H1 (cell line): ENCODE measurements at regions not wholly inside any gene's neighbourhood (a gene's known extent, or its start where the extent isn't known, plus 50 kb on each side); places are given as distances from the start of the nearest gene placed in this dataset.

Experiments used
- CTCF ChIA-PET: fragments of 300-600 bp; sonication (Branson Sonifier 250); formaldehyde crosslinking; loops from one replicate; lab custom pipeline; 2021; ENCODE audit not compliant: partially characterized antibody; lab: Charles Lee
- POLR2A ChIA-PET: fragments of 300-600 bp; sonication (Branson Sonifier 250); formaldehyde crosslinking; loops from one replicate; lab custom pipeline; 2021; ENCODE audit warnings: inconsistent platforms; ENCODE audit not compliant: partially characterized antibody; lab: Charles Lee
- DNase-seq, 2 experiments: peaks; one replicate each; pipeline versions ENCODE4 v3.0.0 to v3.0.0-alpha.2; 2010 to 2022; ENCODE audit warnings: low spot score in 2 of 2, low read depth in 1 of 2, mixed read lengths in 1 of 2
- FAIRE-seq: peaks from 2 replicates; lab custom pipeline; 2011; peaks lifted over from hg19 to GRCh38; lab: Jason Lieb, UNC
- H2AFZ ChIP-seq: 2 replicates; pipeline ENCODE4 v1.8.1; 2012; ENCODE audit warnings: low read length, inconsistent platforms
- H2AK5ac ChIP-seq: 2 replicates; pipeline ENCODE4 v1.6.1; 2013; ENCODE audit warnings: low read depth, low read length
- H2BK120ac ChIP-seq: replicated peaks from 2 replicates; pipeline ENCODE3; 2013; ENCODE audit warnings: low read depth, low read length, inconsistent platforms
- H2BK12ac ChIP-seq: 2 replicates; pipeline ENCODE4 v1.6.1; 2013; ENCODE audit warnings: low read depth, low read length
- H2BK15ac ChIP-seq: 2 replicates; pipeline ENCODE4 v1.6.1; 2013; ENCODE audit warnings: low read length
- H2BK20ac ChIP-seq: 2 replicates; pipeline ENCODE4 v1.6.1; 2013; ENCODE audit warnings: low read length
- H2BK5ac ChIP-seq: 2 replicates; pipeline ENCODE4 v1.6.1; 2013; ENCODE audit warnings: low read depth, low read length
- H3K14ac ChIP-seq: 2 replicates; pipeline ENCODE4 v1.6.1; 2013; ENCODE audit warnings: inconsistent platforms; ENCODE audit not compliant: insufficient read length
- H3K18ac ChIP-seq: 2 replicates; pipeline ENCODE4 v1.6.1; 2013; ENCODE audit warnings: low read length; ENCODE audit errors: extremely low read depth
- H3K23ac ChIP-seq: 2 replicates; pipeline ENCODE4 v1.6.1; 2013; ENCODE audit warnings: inconsistent platforms; ENCODE audit not compliant: insufficient read length
- H3K23me2 ChIP-seq: 2 replicates; pipeline ENCODE4 v1.6.1; 2013; ENCODE audit warnings: low read depth, low read length
- H3K27ac ChIP-seq: 2 replicates; pipeline ENCODE4 v1.6.1; 2011; ENCODE audit warnings: low read depth, low read length, inconsistent platforms
- H3K27me3 ChIP-seq, 4 experiments: replicated peaks in 1 of 4; 1 replicate in 1 of 4; 2 replicates in 3 of 4; pipeline versions ENCODE4 v1.6.1 to v1.8.1; 2011 to 2013; ENCODE audit warnings: low read length in 3 of 4, mild to moderate bottlenecking in 3 of 4, inconsistent platforms in 2 of 4, mixed read lengths in 2 of 4, moderate library complexity in 1 of 4; ENCODE audit not compliant: control insufficient read depth in 3 of 4, insufficient read depth in 3 of 4; ENCODE audit errors: extremely low read depth in 1 of 4
- H3K36me3 ChIP-seq, 4 experiments: 2 replicates each; pipeline versions ENCODE4 v1.6.1 to v1.8.1; 2011 to 2013; ENCODE audit warnings: mild to moderate bottlenecking in 4 of 4, low read length in 3 of 4, moderate library complexity in 2 of 4, control low read depth in 1 of 4, inconsistent platforms in 1 of 4; ENCODE audit not compliant: insufficient read depth in 4 of 4, control insufficient read depth in 2 of 4
- H3K4ac ChIP-seq: replicated peaks from 2 replicates; pipeline ENCODE3; 2013; ENCODE audit warnings: low read length, low read depth, mixed read lengths, inconsistent platforms; ENCODE audit not compliant: insufficient read length
- H3K4me1 ChIP-seq, 4 experiments: replicated peaks in 1 of 4; 1 replicate in 1 of 4; 2 replicates in 3 of 4; pipeline versions ENCODE4 v1.6.1 to v1.8.1; 2011 to 2013; ENCODE audit warnings: low read length in 3 of 4, inconsistent platforms in 2 of 4, mixed read lengths in 1 of 4; ENCODE audit not compliant: insufficient read depth in 4 of 4, control insufficient read depth in 3 of 4
- H3K4me2 ChIP-seq, 2 experiments: 2 replicates each; pipeline versions ENCODE4 v1.6.1 to v1.8.1; 2011 to 2013; ENCODE audit warnings: low read depth in 2 of 2, low read length in 2 of 2, control low read depth in 1 of 2, inconsistent platforms in 1 of 2, mild to moderate bottlenecking in 1 of 2; ENCODE audit not compliant: insufficient read depth in 1 of 2
- H3K4me3 ChIP-seq, 4 experiments: fragments of 200-600, 300-600 bp in 1 of 4; sonication (generic), shearing (Covaris generic), sonication (Bioruptor Twin) in 1 of 4; 2 replicates each; pipeline versions ENCODE4 v1.5.1 to v1.8.1; 2011 to 2016; ENCODE audit warnings: low read length in 4 of 4, low read depth in 3 of 4, control low read depth in 2 of 4, inconsistent platforms in 2 of 4, mild to moderate bottlenecking in 2 of 4, mixed read lengths in 1 of 4, moderate library complexity in 1 of 4; ENCODE audit not compliant: insufficient read depth in 2 of 4; ENCODE audit errors: extremely low read depth in 1 of 4
- H3K56ac ChIP-seq: replicated peaks from 2 replicates; pipeline ENCODE3; 2013; ENCODE audit warnings: low read depth, mild to moderate bottlenecking, mixed read lengths, low read length, inconsistent platforms; ENCODE audit not compliant: insufficient read length
- H3K79me1 ChIP-seq: 2 replicates; pipeline ENCODE4 v1.6.1; 2013; ENCODE audit warnings: low read depth, low read length, control low read depth
- H3K79me2 ChIP-seq, 2 experiments: 2 replicates each; pipeline versions ENCODE4 v1.6.1 to v1.8.1; 2012 to 2013; ENCODE audit warnings: low read length in 2 of 2, mild to moderate bottlenecking in 2 of 2, inconsistent platforms in 1 of 2; ENCODE audit not compliant: insufficient read depth in 2 of 2, control insufficient read depth in 1 of 2
- H3K9ac ChIP-seq, 4 experiments: replicated peaks in 1 of 4; 1 replicate in 1 of 4; 2 replicates in 3 of 4; pipeline versions ENCODE4 v1.6.1 to v1.8.1; 2011 to 2013; ENCODE audit warnings: low read depth in 3 of 4, low read length in 3 of 4, control low read depth in 2 of 4, mild to moderate bottlenecking in 2 of 4, moderate library complexity in 2 of 4, inconsistent platforms in 1 of 4; ENCODE audit errors: extremely low read depth in 1 of 4
- H3K9me3 ChIP-seq, 2 experiments: 2 replicates each; pipeline versions ENCODE4 v1.6.1 to v1.8.1; 2012 to 2013; ENCODE audit warnings: mild to moderate bottlenecking in 2 of 2, moderate library complexity in 2 of 2, control low read depth in 1 of 2, inconsistent platforms in 1 of 2, low read depth in 1 of 2, low read length in 1 of 2, mixed read lengths in 1 of 2; ENCODE audit not compliant: insufficient read depth in 2 of 2
- H4K20me1 ChIP-seq, 2 experiments: replicated peaks in 1 of 2; 2 replicates each; pipeline versions ENCODE3 to v1.8.1; 2011 to 2013; ENCODE audit warnings: inconsistent platforms in 2 of 2, low read length in 2 of 2, mild to moderate bottlenecking in 1 of 2; ENCODE audit not compliant: insufficient read depth in 2 of 2, control insufficient read depth in 1 of 2
- H4K5ac ChIP-seq: 2 replicates; pipeline ENCODE4 v1.6.1; 2013; ENCODE audit warnings: low read length, low read depth, mixed read lengths, inconsistent platforms; ENCODE audit not compliant: insufficient read length
- H4K8ac ChIP-seq: 2 replicates; pipeline ENCODE4 v1.8.0; 2013; ENCODE audit warnings: mild to moderate bottlenecking, moderate library complexity, low read length, inconsistent platforms; ENCODE audit not compliant: insufficient read depth; ENCODE audit errors: extremely low read depth
- H4K91ac ChIP-seq: replicated peaks from 2 replicates; pipeline ENCODE3; 2013; ENCODE audit warnings: low read length, mixed read lengths, inconsistent platforms; ENCODE audit not compliant: insufficient read length
- BACH1 ChIP-seq: IDR thresholded peaks from 2 replicates; pipeline ENCODE4 v1.6.1; 2012; ENCODE audit warnings: low read length, improper control_type of control experiment
- GTF2F1 ChIP-seq: IDR thresholded peaks from 2 replicates; pipeline ENCODE4 v1.6.1; 2012; ENCODE audit warnings: low read depth, low read length, improper control_type of control experiment, borderline replicate concordance
- HDAC2 ChIP-seq, 2 experiments: fragments of 300-600 bp in 1 of 2; sonication (generic) in 1 of 2; IDR thresholded peaks; 2 replicates each; pipeline ENCODE4 v1.6.1; 2011 to 2012; ENCODE audit warnings: low read depth in 2 of 2, low read length in 2 of 2, mild to moderate bottlenecking in 2 of 2, moderate library complexity in 2 of 2, borderline replicate concordance in 1 of 2, inconsistent platforms in 1 of 2
- JUN ChIP-seq: IDR thresholded peaks from 2 replicates; pipeline ENCODE4 v1.6.1; 2011; ENCODE audit warnings: low read depth, mild to moderate bottlenecking, improper control_type of control experiment, low read length
- KDM1A ChIP-seq: fragments of 200-600, 300-600 bp; sonication (generic); IDR thresholded peaks from 2 replicates; pipeline ENCODE4 v1.7.1; 2016; ENCODE audit warnings: mild to moderate bottlenecking, low read length, borderline replicate concordance
- POU5F1 ChIP-seq: IDR thresholded peaks from 2 replicates; pipeline ENCODE4 v1.6.1; 2011; ENCODE audit warnings: low read depth, mild to moderate bottlenecking, low read length, moderate library complexity
- RXRA ChIP-seq: IDR thresholded peaks from 2 replicates; pipeline ENCODE4 v1.6.1; 2011; ENCODE audit warnings: low read depth, mild to moderate bottlenecking, low read length, moderate library complexity; ENCODE audit not compliant: insufficient read depth
- SAP30 ChIP-seq: fragments of 300-600 bp; sonication (generic); IDR thresholded peaks from 2 replicates; pipeline ENCODE4 v1.7.1; 2012; ENCODE audit warnings: low read length, moderate library complexity, mild to moderate bottlenecking, inconsistent platforms; ENCODE audit not compliant: insufficient read depth, insufficient replicate concordance
- SIN3A ChIP-seq, 2 experiments: IDR thresholded peaks in 1 of 2; conservative IDR thresholded peaks in 1 of 2; 2 replicates each; pipeline ENCODE4 v1.6.1; 2011 to 2012; ENCODE audit warnings: low read length in 2 of 2, improper control_type of control experiment in 1 of 2, low read depth in 1 of 2, mild to moderate bottlenecking in 1 of 2
- SP2 ChIP-seq: IDR thresholded peaks from 2 replicates; pipeline ENCODE4 v1.6.1; 2012; ENCODE audit warnings: mild to moderate bottlenecking, low read length, inconsistent platforms
- SP4 ChIP-seq: IDR thresholded peaks from 2 replicates; pipeline ENCODE4 v1.6.1; 2012; ENCODE audit warnings: low read length, inconsistent platforms

DNA sequence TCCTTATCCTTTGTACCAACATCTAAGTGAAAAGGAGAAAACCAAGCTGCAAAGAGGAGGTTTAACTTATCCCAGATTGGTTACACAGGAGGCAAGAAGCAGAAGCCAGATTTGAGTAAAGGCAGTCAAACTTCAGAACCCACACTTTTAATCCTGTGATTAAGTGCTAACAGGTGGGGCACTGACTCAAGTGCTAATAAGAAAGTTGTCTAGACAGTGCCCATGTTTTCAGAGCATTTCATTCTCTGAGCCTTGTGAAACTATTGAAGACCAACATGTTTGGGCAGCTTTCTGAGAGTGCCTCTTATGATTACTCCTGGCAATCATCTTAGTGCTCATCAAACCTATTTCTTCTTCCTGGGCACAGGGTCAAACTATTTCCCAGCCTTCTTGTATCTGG, 380.8 kb downstream of the KCNRG start:
- POLR2A ChIA-PET, result no interaction called here

More for the DNA sequence above, 380.8 kb downstream of the KCNRG start:
- Histone ChIP-seq H3K14ac (no peak overlapping the region), H3K79me2 (no peaks in the 10 kb centered on the region), H2BK20ac (no peak overlapping the region), H3K79me1 (no peaks in the 10 kb centered on the region), H2BK5ac (no peak overlapping the region), H3K4me3 (no peak overlapping the region), H3K4me2 (no peak overlapping the region), H4K5ac (no peak overlapping the region), H3K27me3 (no peaks in the 10 kb centered on the region), H3K9ac (no peak overlapping the region), H2AK5ac (no peak overlapping the region), H3K23ac (no peak overlapping the region), H2BK15ac (no peak overlapping the region), H3K36me3 (no peaks in the 10 kb centered on the region), H2AFZ (no peak overlapping the region), H3K4me1 (no peaks in the 10 kb centered on the region; a peak in 1 of 7 replicates), H3K4ac (no peak overlapping the region), H3K56ac (no peak overlapping the region), H3K27ac (no peak overlapping the region), H3K23me2 (no peaks in the 10 kb centered on the region), H2BK120ac (no peak overlapping the region), H4K8ac (no peak overlapping the region), H3K18ac (no peak overlapping the region), H3K9me3 (no peaks in the 10 kb centered on the region; a peak in 1 of 4 replicates), H2BK12ac (no peak overlapping the region), H4K20me1 (no peaks in the 10 kb centered on the region), H4K91ac (no peak overlapping the region)
- TF ChIP-seq KDM1A, result no peak
- no peak for TF ChIP-seq GTF2F1
- no peak for TF ChIP-seq SAP30
- TF ChIP-seq SP2, result no peak
- no peak for TF ChIP-seq SP4
- TF ChIP-seq SIN3A (conservative IDR thresholded peaks at IDR 0.05 in 1 of 2, IDR thresholded peaks at IDR 0.05 in 1 of 2; ENCODE audit: low read depth in 1 of 2, low read length in 2 of 2), result no peak
- TF ChIP-seq JUN, result no peak
- TF ChIP-seq BACH1, result no peak
- TF ChIP-seq RXRA, result no peak
- no peak for TF ChIP-seq HDAC2 (IDR thresholded peaks at IDR 0.05; ENCODE audit: borderline replicate concordance in 1 of 2, low read depth in 2 of 2, low read length in 2 of 2)
- TF ChIP-seq POU5F1, result no peak
- CTCF ChIA-PET, result interaction anchor here (0.9 to 1.6 kb wide), 2 partner anchors 14 to 163 kb away, joined by 3 read pairs; no protein-coding TSS in a partner anchor
- DNase-seq (no peak), FAIRE-seq (no peak)
